ENCODE measurements at regions not wholly inside any gene's neighbourhood (a gene's known extent, or its start where the extent isn't known, plus 50 kb on each side); places are given as distances from the start of the nearest gene placed in this dataset.

DNA sequence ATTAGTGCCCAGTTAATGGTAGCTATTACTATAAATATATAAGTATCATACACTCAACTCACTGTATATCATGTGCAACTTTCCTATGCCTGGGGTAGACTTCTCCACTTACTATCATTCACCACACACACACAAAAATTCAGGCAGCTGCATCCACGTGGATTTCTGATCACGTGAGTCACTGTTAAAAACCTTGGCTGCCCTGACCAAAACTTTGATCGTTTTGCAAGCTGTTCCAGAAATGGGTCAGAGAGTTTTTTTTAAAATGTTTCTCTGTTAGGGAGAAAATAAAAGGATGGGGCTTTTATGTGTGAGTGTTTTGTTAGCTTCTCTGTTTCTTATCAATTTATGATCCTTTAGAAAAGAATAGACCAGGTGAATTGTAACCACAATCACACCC, 198.2 kb upstream of the CNOT2 start:
- no peak for TF ChIP-seq CTCF (IDR thresholded peaks at IDR 0.05)
- TF ChIP-seq POLR2A (IDR thresholded peaks at IDR 0.05): no peak

All from lower leg skin (tissue), 3 donors.